CD4-positive, alpha-beta T cell (primary cell): ENCODE measurements at regions not wholly inside any gene's neighbourhood (a gene's known extent, or its start where the extent isn't known, plus 50 kb on each side); places are given as distances from the start of the nearest gene placed in this dataset.

Experiments
- ATAC-seq: fragments of 200-7000 bp; cut with Tn5 transposase; one replicate; pipeline ENCODE4 v1.10.0; 2022; ENCODE audit warnings: mild to moderate bottlenecking; ENCODE audit not compliant: poor library complexity
- CTCF ChIA-PET: fragments of 350-600 bp; sonication (Branson Sonifier 250); formaldehyde crosslinking; loops from one replicate; lab custom pipeline; 2021; ENCODE audit warnings: antibody characterized with exemption, inconsistent platforms; lab: Charles Lee
- POLR2A ChIA-PET: fragments of 350-600 bp; sonication (Branson Sonifier 250); formaldehyde crosslinking; loops from one replicate; lab custom pipeline; 2021; ENCODE audit warnings: antibody characterized with exemption, inconsistent platforms; lab: Charles Lee
- DNase-seq, 14 experiments: peaks; one replicate each; pipeline ENCODE4 v3.0.0-alpha.2; 2013 to 2020; ENCODE audit warnings: mixed read lengths in 2 of 14
- H3K27ac ChIP-seq, 2 donors: one replicate each; pipeline versions ENCODE4 v1.5.1 to v1.7.0; 2013; ENCODE audit warnings: low read length in 2 of 2, low read depth in 1 of 2, mild to moderate bottlenecking in 1 of 2
- H3K27me3 ChIP-seq, 2 experiments: 1 replicate in 1 of 2; 2 replicates in 1 of 2; pipeline versions ENCODE4 v1.6.1 to v1.7.0; 2013; ENCODE audit warnings: low read length in 2 of 2, control low read depth in 1 of 2, mild to moderate bottlenecking in 1 of 2, moderate library complexity in 1 of 2; ENCODE audit not compliant: insufficient read depth in 2 of 2, control insufficient read depth in 1 of 2
- H3K36me3 ChIP-seq: one replicate; pipeline ENCODE4 v1.6.1; 2013; ENCODE audit warnings: low read length, control low read depth; ENCODE audit not compliant: insufficient read depth
- H3K4me1 ChIP-seq: one replicate; pipeline ENCODE4 v1.6.1; 2013; ENCODE audit warnings: low read length, control low read depth; ENCODE audit not compliant: insufficient read depth
- H3K4me3 ChIP-seq: one replicate; pipeline ENCODE4 v1.5.1; 2013; ENCODE audit warnings: mild to moderate bottlenecking, low read length, moderate library complexity
- H3K9me3 ChIP-seq, 2 experiments: 1 replicate in 1 of 2; 2 replicates in 1 of 2; pipeline versions ENCODE4 v1.6.1 to v1.7.0; 2013; ENCODE audit warnings: low read length in 2 of 2, mild to moderate bottlenecking in 2 of 2, control low read depth in 1 of 2, moderate library complexity in 1 of 2; ENCODE audit not compliant: control insufficient read depth in 1 of 2, insufficient read depth in 1 of 2
- H3K27ac Mint-ChIP-seq: one replicate; pipeline ENCODE4 v1.8.0; 2020; ENCODE audit warnings: mixed read lengths
- H3K27me3 Mint-ChIP-seq: one replicate; pipeline ENCODE4 v1.8.0; 2021; ENCODE audit warnings: mixed read lengths
- H3K36me3 Mint-ChIP-seq: one replicate; pipeline ENCODE4 v1.8.0; 2021; ENCODE audit warnings: low read depth, mixed read lengths
- H3K4me1 Mint-ChIP-seq: one replicate; pipeline ENCODE4 v1.8.0; 2021; ENCODE audit warnings: low read depth, mixed read lengths
- H3K4me3 Mint-ChIP-seq: one replicate; pipeline ENCODE4 v1.8.0; 2020; ENCODE audit warnings: mild to moderate bottlenecking, mixed read lengths
- H3K9me3 Mint-ChIP-seq: one replicate; pipeline ENCODE4 v1.8.0; 2020; ENCODE audit warnings: mixed read lengths
- intact Hi-C, 2 experiments: fragments of 100-400 bp; cut with DNase I in 1 of 2; cut with micrococcal nuclease in 1 of 2; formaldehyde crosslinking; loops; one replicate each; pipeline versions ENCODE4 v1.15.1 to v1.9.0; 2023 to 2025; cut with DNase I, micrococcal nuclease
- TF ChIP-seq, protein P1 (sequence below): fragments of 200-600 bp; IDR thresholded peaks from one replicate; pipeline ENCODE4 v1.8.0; 2022; ENCODE audit warnings: antibody characterized with exemption, mild to moderate bottlenecking

DNA sequence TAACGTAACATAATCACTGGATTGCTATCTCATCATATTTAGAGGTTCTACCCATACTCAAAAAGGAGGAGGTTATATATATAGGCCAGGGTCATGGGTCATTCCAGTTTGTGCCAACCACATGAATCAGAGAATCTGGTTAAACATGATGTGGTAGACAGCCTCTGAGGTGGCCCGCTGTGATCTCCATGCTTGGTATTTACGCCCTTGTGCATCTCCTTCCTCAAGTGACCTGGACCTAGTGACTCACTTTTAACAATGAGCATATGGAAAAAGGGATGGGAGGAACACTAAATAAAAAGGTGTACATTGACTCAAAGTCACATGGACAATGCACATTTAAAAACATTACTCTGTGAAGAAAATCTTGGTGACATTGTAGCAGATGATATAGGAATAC, 77.7 kb upstream of the CTNND2 start:
- peaks cover 13% of the 10 kb centered on the region for H3K9me3 Mint-ChIP-seq
- DNase-seq (no peak), ATAC-seq (no peak)
- intact Hi-C loops: no loop called here
- H3K27me3 Mint-ChIP-seq: no peaks in the 10 kb centered on the region
- TF ChIP-seq, protein P1, sequence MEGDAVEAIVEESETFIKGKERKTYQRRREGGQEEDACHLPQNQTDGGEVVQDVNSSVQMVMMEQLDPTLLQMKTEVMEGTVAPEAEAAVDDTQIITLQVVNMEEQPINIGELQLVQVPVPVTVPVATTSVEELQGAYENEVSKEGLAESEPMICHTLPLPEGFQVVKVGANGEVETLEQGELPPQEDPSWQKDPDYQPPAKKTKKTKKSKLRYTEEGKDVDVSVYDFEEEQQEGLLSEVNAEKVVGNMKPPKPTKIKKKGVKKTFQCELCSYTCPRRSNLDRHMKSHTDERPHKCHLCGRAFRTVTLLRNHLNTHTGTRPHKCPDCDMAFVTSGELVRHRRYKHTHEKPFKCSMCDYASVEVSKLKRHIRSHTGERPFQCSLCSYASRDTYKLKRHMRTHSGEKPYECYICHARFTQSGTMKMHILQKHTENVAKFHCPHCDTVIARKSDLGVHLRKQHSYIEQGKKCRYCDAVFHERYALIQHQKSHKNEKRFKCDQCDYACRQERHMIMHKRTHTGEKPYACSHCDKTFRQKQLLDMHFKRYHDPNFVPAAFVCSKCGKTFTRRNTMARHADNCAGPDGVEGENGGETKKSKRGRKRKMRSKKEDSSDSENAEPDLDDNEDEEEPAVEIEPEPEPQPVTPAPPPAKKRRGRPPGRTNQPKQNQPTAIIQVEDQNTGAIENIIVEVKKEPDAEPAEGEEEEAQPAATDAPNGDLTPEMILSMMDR: no peak
- H3K4me3 Mint-ChIP-seq: no peak overlapping the region
- CTCF ChIA-PET: no interaction called here
- Histone ChIP-seq H3K9me3 (peaks cover 0 to 5% of the 10 kb centered on the region in 2 experiments), H3K27me3 (no peaks in the 10 kb centered on the region), H3K27ac (no peak overlapping the region), H3K36me3 (no peaks in the 10 kb centered on the region), H3K4me3 (no peak overlapping the region), H3K4me1 (no peaks in the 10 kb centered on the region)
- H3K27ac Mint-ChIP-seq: no peak overlapping the region
- H3K4me1 Mint-ChIP-seq: no peaks in the 10 kb centered on the region
- no peaks in the 10 kb centered on the region for H3K36me3 Mint-ChIP-seq
- POLR2A ChIA-PET: no interaction called here

DNA sequence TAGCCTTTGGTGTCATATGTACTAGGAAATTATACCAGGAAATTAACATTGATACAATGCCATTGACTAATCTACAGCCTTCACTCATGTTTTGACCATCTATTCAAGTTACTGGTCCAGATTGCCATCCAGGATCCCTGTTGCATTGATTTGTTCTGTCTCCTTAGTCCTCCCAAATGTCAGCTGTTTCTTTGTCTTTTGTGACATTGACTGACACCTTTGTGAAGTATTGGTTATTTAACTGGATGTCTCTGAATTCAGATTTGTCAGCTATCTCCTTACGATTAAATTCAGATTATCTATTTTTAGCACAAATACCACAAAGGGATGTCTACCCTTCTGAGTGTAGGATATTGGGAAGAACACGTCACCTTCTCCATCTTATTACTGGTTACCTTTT, 73.7 kb upstream of the CTNND2 start:
- Mint-ChIP-seq H3K4me1 (no peaks in the 10 kb centered on the region), H3K27ac (no peak overlapping the region), H3K36me3 (no peaks in the 10 kb centered on the region), H3K4me3 (no peak overlapping the region), H3K9me3 (peaks cover 13% of the 10 kb centered on the region), H3K27me3 (no peaks in the 10 kb centered on the region)
- intact Hi-C loops: no loop called here
- DNase-seq (no peak), ATAC-seq (no peak)
- Histone ChIP-seq H3K4me1 (no peaks in the 10 kb centered on the region), H3K27ac (no peak overlapping the region), H3K36me3 (no peaks in the 10 kb centered on the region), H3K4me3 (no peak overlapping the region), H3K9me3 (peaks cover 0 to 8% of the 10 kb centered on the region in 2 experiments), H3K27me3 (no peaks in the 10 kb centered on the region)
- TF ChIP-seq, protein P1: no peak
- POLR2A ChIA-PET: no interaction called here
- CTCF ChIA-PET: no interaction called here

DNA sequence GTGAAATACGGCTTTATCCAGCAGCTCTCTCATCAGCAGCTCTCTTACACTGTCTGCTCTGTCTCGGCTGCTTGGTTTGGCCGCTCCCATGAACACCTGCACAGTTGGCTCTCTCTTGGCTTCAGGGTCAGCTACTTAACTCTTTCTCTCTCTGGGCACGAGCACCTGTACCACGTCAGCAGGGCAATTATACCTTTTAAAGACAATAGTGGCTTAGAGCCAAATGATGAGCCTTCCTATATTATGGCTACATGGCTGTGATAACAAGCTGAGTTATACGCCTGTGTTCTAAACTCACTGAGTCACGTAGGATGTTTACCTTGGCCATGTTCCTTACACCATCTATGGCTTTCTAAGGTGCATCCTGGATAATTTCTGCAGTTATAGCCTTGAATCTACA, 69.2 kb upstream of the CTNND2 start:
- intact Hi-C loops: no loop called here
- Histone ChIP-seq H3K4me3 (no peak overlapping the region), H3K9me3 (peaks cover 0 to 3% of the 10 kb centered on the region in 2 experiments), H3K27me3 (no peaks in the 10 kb centered on the region), H3K36me3 (no peaks in the 10 kb centered on the region), H3K27ac (no peak overlapping the region), H3K4me1 (no peaks in the 10 kb centered on the region)
- POLR2A ChIA-PET: no interaction called here
- Mint-ChIP-seq H3K4me1 (no peaks in the 10 kb centered on the region), H3K36me3 (no peaks in the 10 kb centered on the region), H3K27ac (no peak overlapping the region), H3K9me3 (peaks cover 10% of the 10 kb centered on the region), H3K4me3 (no peak overlapping the region), H3K27me3 (no peaks in the 10 kb centered on the region)
- no peak for DNase-seq
- no peak for ATAC-seq
- CTCF ChIA-PET: no interaction called here
- TF ChIP-seq, protein P1: no peak
